OCI-LY7 (cell line): ENCODE measurements at regions not wholly inside any gene's neighbourhood (a gene's known extent, or its start where the extent isn't known, plus 50 kb on each side); places are given as distances from the start of the nearest gene placed in this dataset.

Experiments
- BruUV-seq: library from RNA; stranded (reverse); fragments of 400-500 nt; replicated peaks from 2 replicates; lab custom pipeline; 2021; lab: Mats Ljungman, UMichigan
- CTCF ChIA-PET: fragments of 300-600 bp; sonication (Branson Sonifier 250); formaldehyde crosslinking; loops from one replicate; lab custom pipeline; 2022; ENCODE audit warnings: antibody characterized with exemption; ENCODE audit not compliant: unreplicated experiment; lab: Charles Lee
- POLR2A ChIA-PET: fragments of 300-600 bp; sonication (Branson Sonifier 250); formaldehyde crosslinking; loops from one replicate; lab custom pipeline; 2022; ENCODE audit warnings: antibody characterized with exemption; lab: Charles Lee
- DNase-seq: peaks from one replicate; pipeline ENCODE4 v3.0.0-alpha.2; 2015; ENCODE audit warnings: low spot score
- H2AFZ ChIP-seq: fragments of 200-600 bp; sonication (generic), shearing (Covaris generic); 2 replicates; pipeline ENCODE4 v1.6.1; 2014; ENCODE audit warnings: mild to moderate bottlenecking, antibody characterized with exemption, low read length, moderate library complexity
- H3K27ac ChIP-seq: fragments of 200-600 bp; sonication (generic); 2 replicates; pipeline ENCODE4 v1.5.1; 2014; ENCODE audit warnings: mixed run types, low read depth, mild to moderate bottlenecking, moderate library complexity, low read length, inconsistent platforms; ENCODE audit not compliant: poor library complexity, severe bottlenecking
- H3K36me3 ChIP-seq: fragments of 200-600 bp; sonication (generic); 2 replicates; pipeline ENCODE4 v1.6.1; 2014; ENCODE audit warnings: mild to moderate bottlenecking, antibody characterized with exemption, low read length, moderate library complexity, mixed read lengths; ENCODE audit not compliant: insufficient read depth
- H3K4me1 ChIP-seq: fragments of 200-600 bp; sonication (generic); 2 replicates; pipeline ENCODE4 v1.5.1; 2014; ENCODE audit warnings: mild to moderate bottlenecking, low read length; ENCODE audit not compliant: insufficient read depth, poor library complexity, severe bottlenecking
- H3K4me2 ChIP-seq: fragments of 200-600 bp; sonication (generic); 2 replicates; pipeline ENCODE4 v1.6.1; 2014; ENCODE audit warnings: mild to moderate bottlenecking, low read length
- H3K4me3 ChIP-seq: fragments of 200-600 bp; sonication (generic); 2 replicates; pipeline ENCODE4 v1.5.1; 2014; ENCODE audit warnings: mild to moderate bottlenecking, low read depth, low read length; ENCODE audit not compliant: poor library complexity, severe bottlenecking
- H3K79me2 ChIP-seq: fragments of 200-600 bp; sonication (generic); 2 replicates; pipeline ENCODE4 v1.6.1; 2016; ENCODE audit warnings: low read depth, mild to moderate bottlenecking, low read length, moderate library complexity, mixed read lengths; ENCODE audit not compliant: insufficient read depth
- H3K9me2 ChIP-seq: fragments of 200-600 bp; sonication (generic); 2 replicates; pipeline ENCODE4 v1.6.1; 2016; ENCODE audit warnings: mild to moderate bottlenecking, low read length, mixed read lengths; ENCODE audit not compliant: insufficient read depth
- H3K9me3 ChIP-seq: fragments of 200-600 bp; sonication (generic); 2 replicates; pipeline ENCODE4 v1.6.1; 2014; ENCODE audit warnings: mild to moderate bottlenecking, mixed run types, low read length, mixed read lengths
- H4K20me1 ChIP-seq: fragments of 200-600 bp; sonication (generic); 2 replicates; pipeline ENCODE4 v1.6.1; 2014; ENCODE audit warnings: mild to moderate bottlenecking, antibody characterized with exemption, low read length, moderate library complexity, mixed read lengths; ENCODE audit not compliant: insufficient read depth
- CTCF ChIP-seq: fragments of 200-600 bp; sonication (generic); conservative IDR thresholded peaks from 2 replicates; pipeline ENCODE4 v1.5.1; 2014; ENCODE audit warnings: mild to moderate bottlenecking, antibody characterized with exemption, low read length, moderate library complexity, mixed read lengths
- EZH2phosphoT487 ChIP-seq: fragments of 200-600 bp; sonication (generic); IDR thresholded peaks from 2 replicates; pipeline ENCODE4 v1.6.1; 2018; ENCODE audit warnings: low read depth, borderline replicate concordance, mild to moderate bottlenecking, mixed run types, antibody characterized with exemption, low read length, moderate library complexity, mixed read lengths
- intact Hi-C: fragments of 100-400 bp; cut with micrococcal nuclease; formaldehyde crosslinking; loops from one replicate; pipeline ENCODE4 v1.10.0; 2022; ENCODE audit not compliant: unreplicated experiment

GRCh38 chr2:4618630-4619228 is 915.4 kb downstream of the DCDC2C start:
- Histone ChIP-seq H3K79me2 (no peaks in the 10 kb centered on the region), H3K4me1 (no peaks in the 10 kb centered on the region), H3K36me3 (no peaks in the 10 kb centered on the region), H3K27ac (no peak overlapping the region), H2AFZ (no peak overlapping the region), H3K9me2 (no peaks in the 10 kb centered on the region), H4K20me1 (no peaks in the 10 kb centered on the region), H3K4me2 (no peak overlapping the region), H3K4me3 (no peak overlapping the region), H3K9me3 (no peaks in the 10 kb centered on the region)
- TF ChIP-seq EZH2phosphoT487: no peak
- no peak for TF ChIP-seq CTCF
- CTCF ChIA-PET: no interaction called here
- POLR2A ChIA-PET: no interaction called here
- intact Hi-C loops: no loop called here
- DNase-seq: no peak
- BruUV-seq: no TSS peak

- TF ChIP-seq CTCF: no peak
- TF ChIP-seq EZH2phosphoT487: no peak
- Histone ChIP-seq H3K4me1 (no peaks in the 10 kb centered on the region), H3K36me3 (no peaks in the 10 kb centered on the region), H2AFZ (no peak overlapping the region), H3K27ac (no peak overlapping the region), H3K9me2 (no peaks in the 10 kb centered on the region), H3K4me3 (no peak overlapping the region), H3K4me2 (no peak overlapping the region), H3K9me3 (no peaks in the 10 kb centered on the region), H3K79me2 (no peaks in the 10 kb centered on the region), H4K20me1 (no peaks in the 10 kb centered on the region)
- ChIA-PET POLR2A (interaction anchor here (0.6 kb wide), 1 partner anchor 233 kb away, joined by 3 read pairs; no protein-coding TSS in a partner anchor), CTCF (no interaction called here)
- intact Hi-C loops: no loop called here
- BruUV-seq: no TSS peak
- DNase-seq: no peak
These were observed 925.7 kb downstream of the DCDC2C start for GRCh38 chr2:4628998-4629501.

DNA sequence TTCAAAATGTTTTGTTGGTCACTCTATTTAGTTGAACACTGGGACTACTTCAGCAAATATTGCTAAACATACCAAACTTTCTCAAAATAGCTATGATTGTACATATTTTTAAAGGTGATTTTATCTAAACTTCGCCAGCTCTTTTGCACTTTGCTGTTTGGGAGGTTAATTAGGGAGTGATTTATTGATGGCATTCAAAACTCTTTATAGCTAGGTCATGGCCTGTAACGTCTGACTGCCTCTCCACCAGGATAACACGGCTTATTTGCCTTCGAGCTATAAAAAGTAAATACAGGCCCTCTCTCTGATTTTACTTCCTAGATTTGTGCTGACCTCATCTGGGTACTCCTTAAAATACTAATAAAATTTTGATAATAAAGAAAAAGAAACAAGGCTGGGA is 931.9 kb downstream of the DCDC2C start:
- CTCF ChIA-PET: no interaction called here
- Histone ChIP-seq H3K4me2 (no peak overlapping the region), H3K27ac (no peak overlapping the region), H3K9me3 (no peaks in the 10 kb centered on the region), H2AFZ (no peak overlapping the region), H3K9me2 (no peaks in the 10 kb centered on the region), H3K36me3 (no peaks in the 10 kb centered on the region), H3K4me3 (no peak overlapping the region), H3K79me2 (no peaks in the 10 kb centered on the region), H3K4me1 (no peaks in the 10 kb centered on the region), H4K20me1 (no peaks in the 10 kb centered on the region)
- no peak for DNase-seq
- no TSS peak for BruUV-seq
- POLR2A ChIA-PET: interaction anchor here (0.7 kb wide), 1 partner anchor 19 kb away, joined by 3 read pairs; no protein-coding TSS in a partner anchor
- TF ChIP-seq EZH2phosphoT487: no peak
- no peak for TF ChIP-seq CTCF
- intact Hi-C loops: loop anchor here (5.0 kb wide), 1 partner anchor 57 kb away; no protein-coding TSS in a partner anchor
